SK-N-SH treated with all-trans-retinoic acid at 6 μM for 48 hours (cell line): ENCODE measurements at regions not wholly inside any gene's neighbourhood (a gene's known extent, or its start where the extent isn't known, plus 50 kb on each side); places are given as distances from the start of the nearest gene placed in this dataset.

Experiments
- BACH2 ChIP-seq: fragments of 250-450 bp; sonication (Bioruptor Pico); IDR thresholded peaks from 2 replicates; pipeline ENCODE4 v1.9.0; 2021; ENCODE audit warnings: mild to moderate bottlenecking, borderline replicate concordance
- TF ChIP-seq, protein P1 (sequence below): fragments of 250-450 bp; sonication (Bioruptor Pico); IDR thresholded peaks from 2 replicates; pipeline ENCODE4 v1.5.0; 2020; ENCODE audit warnings: mild to moderate bottlenecking, moderate library complexity

DNA sequence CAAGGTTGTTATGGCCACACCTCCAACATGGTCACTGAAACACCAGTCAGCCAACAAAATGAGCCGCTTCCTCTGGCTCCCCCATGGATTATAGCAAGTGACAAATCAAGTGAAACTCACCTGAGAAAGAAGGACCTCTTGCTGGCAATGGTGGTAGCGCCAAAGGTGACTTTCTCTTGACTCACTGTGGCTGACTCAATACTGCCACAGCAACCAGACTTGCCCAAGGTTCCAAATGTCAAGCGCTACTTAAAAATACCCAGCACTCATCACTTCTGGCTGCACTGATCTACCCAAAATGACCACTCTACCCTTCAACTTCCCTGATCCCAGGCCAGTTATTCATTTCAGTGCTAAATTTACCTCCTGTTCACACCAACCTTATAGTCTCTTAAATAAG is 495.5 kb downstream of the FOXO1 start:
- TF ChIP-seq, protein P1, sequence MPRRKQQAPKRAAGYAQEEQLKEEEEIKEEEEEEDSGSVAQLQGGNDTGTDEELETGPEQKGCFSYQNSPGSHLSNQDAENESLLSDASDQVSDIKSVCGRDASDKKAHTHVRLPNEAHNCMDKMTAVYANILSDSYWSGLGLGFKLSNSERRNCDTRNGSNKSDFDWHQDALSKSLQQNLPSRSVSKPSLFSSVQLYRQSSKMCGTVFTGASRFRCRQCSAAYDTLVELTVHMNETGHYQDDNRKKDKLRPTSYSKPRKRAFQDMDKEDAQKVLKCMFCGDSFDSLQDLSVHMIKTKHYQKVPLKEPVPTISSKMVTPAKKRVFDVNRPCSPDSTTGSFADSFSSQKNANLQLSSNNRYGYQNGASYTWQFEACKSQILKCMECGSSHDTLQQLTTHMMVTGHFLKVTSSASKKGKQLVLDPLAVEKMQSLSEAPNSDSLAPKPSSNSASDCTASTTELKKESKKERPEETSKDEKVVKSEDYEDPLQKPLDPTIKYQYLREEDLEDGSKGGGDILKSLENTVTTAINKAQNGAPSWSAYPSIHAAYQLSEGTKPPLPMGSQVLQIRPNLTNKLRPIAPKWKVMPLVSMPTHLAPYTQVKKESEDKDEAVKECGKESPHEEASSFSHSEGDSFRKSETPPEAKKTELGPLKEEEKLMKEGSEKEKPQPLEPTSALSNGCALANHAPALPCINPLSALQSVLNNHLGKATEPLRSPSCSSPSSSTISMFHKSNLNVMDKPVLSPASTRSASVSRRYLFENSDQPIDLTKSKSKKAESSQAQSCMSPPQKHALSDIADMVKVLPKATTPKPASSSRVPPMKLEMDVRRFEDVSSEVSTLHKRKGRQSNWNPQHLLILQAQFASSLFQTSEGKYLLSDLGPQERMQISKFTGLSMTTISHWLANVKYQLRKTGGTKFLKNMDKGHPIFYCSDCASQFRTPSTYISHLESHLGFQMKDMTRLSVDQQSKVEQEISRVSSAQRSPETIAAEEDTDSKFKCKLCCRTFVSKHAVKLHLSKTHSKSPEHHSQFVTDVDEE (CRISPR knock-in tag), result no peak
- TF ChIP-seq BACH2, result no peak
